ENCODE measurements at regions not wholly inside any gene's neighbourhood (a gene's known extent, or its start where the extent isn't known, plus 50 kb on each side); places are given as distances from the start of the nearest gene placed in this dataset.

- DNase-seq (no peak), ATAC-seq (no peak)
- H3K9me2 ChIP-seq (replicated peaks; ENCODE audit: low read length): no peaks in the 10 kb centered on the region
- intact Hi-C loops (cut with micrococcal nuclease): no loop called here
- POLR2A ChIA-PET (ENCODE audit: unreplicated experiment): no interaction called here
- no peaks in the 10 kb centered on the region for H3K79me2 ChIP-seq (ENCODE audit: low read length)
- CTCF ChIA-PET: no interaction called here
- no peak overlapping the region for H3K27ac ChIP-seq (ENCODE audit: low read length)
- no peak overlapping the region for H3K9ac ChIP-seq (ENCODE audit: low read length)
- peaks cover 75% of the 10 kb centered on the region for H3K27me3 ChIP-seq (ENCODE audit: low read length)
- no peak overlapping the region for H3K4me2 ChIP-seq (ENCODE audit: low read length)
- H3K9me3 ChIP-seq (ENCODE audit: low read length): no peaks in the 10 kb centered on the region
- H3K4me1 ChIP-seq (ENCODE audit: insufficient read depth, low read length): peaks cover 1% of the 10 kb centered on the region; the same call in 1 of the 2 replicates
- no peaks in the 10 kb centered on the region for H3K36me3 ChIP-seq (ENCODE audit: low read depth, low read length)
- BruUV-seq (replicated peaks): no TSS peak
- no peak for TF ChIP-seq EZH2 (IDR thresholded peaks at IDR 0.05; ENCODE audit: low read length, unreplicated experiment)
- no peak for TF ChIP-seq EZH2phosphoT487 (IDR thresholded peaks at IDR 0.05; ENCODE audit: borderline replicate concordance, low read length)
- TF ChIP-seq CTCF (conservative IDR thresholded peaks at IDR 0.05; ENCODE audit: low read depth, low read length): no peak
- no peaks in the 10 kb centered on the region for H3F3A ChIP-seq (ENCODE audit: low read length, unreplicated experiment)
- no peaks in the 10 kb centered on the region for H4K20me1 ChIP-seq (ENCODE audit: low read length)
- H3K4me3 ChIP-seq (ENCODE audit: low read length): no peak overlapping the region
- H2AFZ ChIP-seq (ENCODE audit: low read length): no peak overlapping the region
Measured at GRCh38 chr21:32137266-32137665, 141.6 kb downstream of the MIS18A start.

GRCh38 chr21:32136546-32136945 lies 142.3 kb downstream of the MIS18A start:
- H3K4me2 ChIP-seq (ENCODE audit: low read length): no peak overlapping the region
- H3K27ac ChIP-seq (ENCODE audit: low read length): no peak overlapping the region
- H3F3A ChIP-seq (ENCODE audit: low read length, unreplicated experiment): no peaks in the 10 kb centered on the region
- no TSS peak for BruUV-seq (replicated peaks)
- TF ChIP-seq EZH2 (IDR thresholded peaks at IDR 0.05; ENCODE audit: low read length, unreplicated experiment): no peak
- TF ChIP-seq EZH2phosphoT487 (IDR thresholded peaks at IDR 0.05; ENCODE audit: borderline replicate concordance, low read length): no peak
- no peak for TF ChIP-seq CTCF (conservative IDR thresholded peaks at IDR 0.05; ENCODE audit: low read depth, low read length)
- ATAC-seq: no peak
- H3K9me2 ChIP-seq (replicated peaks; ENCODE audit: low read length): no peaks in the 10 kb centered on the region
- no peaks in the 10 kb centered on the region for H3K79me2 ChIP-seq (ENCODE audit: low read length)
- H3K27me3 ChIP-seq (ENCODE audit: low read length): peaks cover 74% of the 10 kb centered on the region
- POLR2A ChIA-PET (ENCODE audit: unreplicated experiment): no interaction called here
- intact Hi-C loops (cut with micrococcal nuclease): no loop called here
- no peaks in the 10 kb centered on the region for H4K20me1 ChIP-seq (ENCODE audit: low read length)
- H3K4me1 ChIP-seq (ENCODE audit: insufficient read depth, low read length): peaks cover 7% of the 10 kb centered on the region; the same call in 1 of the 2 replicates
- H2AFZ ChIP-seq (ENCODE audit: low read length): no peak overlapping the region
- H3K9me3 ChIP-seq (ENCODE audit: low read length): no peaks in the 10 kb centered on the region
- CTCF ChIA-PET: no interaction called here
- DNase-seq: no peak
- H3K4me3 ChIP-seq (ENCODE audit: low read length): no peak overlapping the region
- no peaks in the 10 kb centered on the region for H3K36me3 ChIP-seq (ENCODE audit: low read depth, low read length)
- H3K9ac ChIP-seq (ENCODE audit: low read length): no peak overlapping the region

DNA sequence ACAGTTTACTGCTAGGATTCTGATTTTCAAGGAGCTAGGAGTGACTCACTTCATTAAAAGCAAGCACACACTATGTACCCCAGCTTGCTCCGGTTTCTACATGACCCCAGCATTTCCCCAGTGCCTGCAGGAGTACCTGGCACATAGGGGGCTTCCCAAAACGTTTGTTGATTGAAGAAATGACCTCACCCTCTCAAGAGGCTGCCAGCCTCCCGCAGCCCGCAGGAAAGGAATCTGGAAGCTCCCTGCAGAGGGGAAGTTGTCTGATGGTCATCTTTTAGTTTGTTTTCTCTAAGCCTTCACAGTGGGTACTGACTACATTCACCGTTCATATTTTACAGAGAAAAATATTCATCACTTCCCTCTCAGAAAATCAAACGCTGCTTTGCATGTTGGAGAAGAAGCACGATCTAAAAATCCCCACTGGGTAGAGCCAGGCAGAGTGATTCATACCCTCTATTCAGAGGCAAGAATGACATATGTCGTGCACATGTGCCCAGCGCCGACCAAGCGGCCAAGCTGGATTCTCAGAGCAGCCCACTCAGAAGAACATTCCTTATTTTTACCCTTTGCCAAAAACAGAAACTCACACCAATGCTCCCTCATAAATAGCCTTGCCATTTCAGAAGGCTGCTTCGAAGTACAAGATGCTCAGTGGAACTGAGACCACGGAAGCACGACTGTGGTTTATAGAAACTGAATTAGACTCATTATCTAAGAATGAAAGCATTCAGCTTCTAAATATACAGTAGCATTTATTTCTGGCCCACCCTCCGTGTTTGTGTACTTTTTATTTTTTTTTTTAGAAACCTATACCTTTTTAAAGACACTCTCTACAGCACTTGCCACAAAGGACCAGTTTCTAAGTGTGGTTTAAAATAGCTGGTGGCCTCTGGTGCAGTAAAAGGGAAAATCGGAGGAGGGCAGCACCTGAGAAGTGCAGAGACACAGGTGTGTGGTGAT lies 143.2 kb downstream of the MIS18A start:
- ChIA-PET POLR2A (ENCODE audit: unreplicated experiment) (no interaction called here), CTCF (no interaction called here)
- Histone ChIP-seq H3K9me3 (ENCODE audit: low read length) (no peaks in the 10 kb centered on the region), H3K79me2 (ENCODE audit: low read length) (no peaks in the 10 kb centered on the region), H3K27me3 (ENCODE audit: low read length) (peaks cover 75% of the 10 kb centered on the region), H3K27ac (ENCODE audit: low read length) (no peak overlapping the region), H3F3A (ENCODE audit: low read length, unreplicated experiment) (no peaks in the 10 kb centered on the region), H3K9ac (ENCODE audit: low read length) (no peak overlapping the region), H3K4me2 (ENCODE audit: low read length) (no peak overlapping the region), H3K9me2 (replicated peaks; ENCODE audit: low read length) (no peaks in the 10 kb centered on the region), H3K4me1 (ENCODE audit: insufficient read depth, low read length) (peaks cover 7% of the 10 kb centered on the region; the same call in 1 of the 2 replicates), H3K36me3 (ENCODE audit: low read depth, low read length) (no peaks in the 10 kb centered on the region), H3K4me3 (ENCODE audit: low read length) (no peak overlapping the region), H4K20me1 (ENCODE audit: low read length) (no peaks in the 10 kb centered on the region), H2AFZ (ENCODE audit: low read length) (no peak overlapping the region)
- TF ChIP-seq CTCF (conservative IDR thresholded peaks at IDR 0.05; ENCODE audit: low read depth, low read length): no peak
- ATAC-seq (no peak), DNase-seq (no peak)
- intact Hi-C loops (cut with micrococcal nuclease): no loop called here
- BruUV-seq (replicated peaks): no TSS peak
